Transverse colon (tissue), 4 donors: ENCODE measurements at regions not wholly inside any gene's neighbourhood (a gene's known extent, or its start where the extent isn't known, plus 50 kb on each side); places are given as distances from the start of the nearest gene placed in this dataset.

Experiments
- DNase-seq: peaks from one replicate; pipeline ENCODE4 v3.0.0-alpha.2; 2019
- H3K27ac ChIP-seq, 4 donors: fragments of 200-600 bp; sonication (generic); 2 replicates each; pipeline ENCODE4 v1.5.1; 2016 to 2018; ENCODE audit warnings: inconsistent platforms in 4 of 4
- H3K27me3 ChIP-seq: fragments of 200-600 bp; sonication (generic); 2 replicates; pipeline ENCODE4 v1.5.1; 2017; ENCODE audit warnings: inconsistent platforms
- H3K36me3 ChIP-seq, 4 donors: fragments of 200-600 bp; sonication (generic); 2 replicates each; pipeline ENCODE4 v1.5.1; 2017 to 2019; ENCODE audit warnings: inconsistent platforms in 4 of 4
- H3K4me1 ChIP-seq, 4 donors: fragments of 200-600 bp; sonication (generic); 2 replicates each; pipeline ENCODE4 v1.5.1; 2017 to 2020; ENCODE audit warnings: inconsistent platforms in 4 of 4
- H3K4me3 ChIP-seq, 4 donors: fragments of 200-600 bp; sonication (generic); 1 replicate in 1 of 4; 2 replicates in 3 of 4; pipeline versions ENCODE4 v1.5.1 to v1.6.1; 2017 to 2019; ENCODE audit warnings: inconsistent platforms in 4 of 4
- H3K9me3 ChIP-seq, 2 donors: fragments of 200-600 bp; sonication (generic); 2 replicates each; pipeline ENCODE4 v1.5.1; 2017 to 2019; ENCODE audit warnings: inconsistent platforms in 2 of 2
- CTCF ChIP-seq, 5 experiments: fragments of 200-600 bp in 3 of 5; fragments of 450-650 bp in 2 of 5; sonication (generic) in 3 of 5; IDR thresholded peaks; 1 replicate in 2 of 5; 2 replicates in 3 of 5; pipeline ENCODE4 v1.5.1; 2016 to 2017; ENCODE audit warnings: antibody characterized with exemption in 5 of 5, inconsistent platforms in 3 of 5, mild to moderate bottlenecking in 2 of 5, moderate library complexity in 1 of 5
- EP300 ChIP-seq: sonication (generic); formaldehyde crosslinking; IDR thresholded peaks from one replicate; pipeline ENCODE4 v1.6.1; 2017; ENCODE audit warnings: antibody characterized with exemption, low read depth
- POLR2A ChIP-seq: fragments of 450-650 bp; IDR thresholded peaks from one replicate; pipeline ENCODE4 v1.6.1; 2016; ENCODE audit warnings: antibody characterized with exemption, mild to moderate bottlenecking, moderate library complexity
- POLR2AphosphoS5 ChIP-seq, 3 donors: sonication (generic); formaldehyde crosslinking; IDR thresholded peaks; one replicate each; pipeline ENCODE4 v1.6.1; 2016; ENCODE audit warnings: antibody characterized with exemption in 3 of 3
- WGBS, 2 donors: methylation state at CpG; one replicate each; pipeline ENCODE4 v1.1.5; 2018; ENCODE audit warnings: low coverage in 1 of 2; 5-methylcytosine and 5-hydroxymethylcytosine counted together
- in situ Hi-C, 4 donors: fragments of 200-750 bp; cut with MboI; loops; one replicate each; pipeline versions ENCODE4 v1.15.0 to v1.15.1; 2017; ENCODE audit warnings: low sequenced_read_pairs in 3 of 4, low pct_ligation_motif_present in 1 of 4, low pct_unique_long_range_greater_than_20kb in 1 of 4
- intact Hi-C: fragments of 100-400 bp; cut with DNase I; formaldehyde crosslinking; loops from one replicate; pipeline ENCODE4 v1.15.1; 2023; ENCODE audit warnings: low total_unique reads

- Histone ChIP-seq H3K27me3 (no peaks in the 10 kb centered on the region), H3K4me1 (no peaks in the 10 kb centered on the region), H3K4me3 (no peak overlapping the region), H3K36me3 (no peaks in the 10 kb centered on the region), H3K9me3 (no peaks in the 10 kb centered on the region), H3K27ac (no peak overlapping the region)
- no peak for DNase-seq
- intact Hi-C loops = no loop called here
- WGBS, 2 donors = 50 to 80% methylated on average over 1 to 5 of the region's 5 CpGs
- TF ChIP-seq POLR2A (no peak), CTCF (IDR thresholded peaks at IDR 0.05) (no peak), POLR2AphosphoS5 (IDR thresholded peaks at IDR 0.05) (no peak), EP300 (no peak)
- in situ Hi-C loops = no loop called here
Observed at GRCh38 chr6:160851031-160851430, 140.5 kb upstream of the MAP3K4 start.

DNA sequence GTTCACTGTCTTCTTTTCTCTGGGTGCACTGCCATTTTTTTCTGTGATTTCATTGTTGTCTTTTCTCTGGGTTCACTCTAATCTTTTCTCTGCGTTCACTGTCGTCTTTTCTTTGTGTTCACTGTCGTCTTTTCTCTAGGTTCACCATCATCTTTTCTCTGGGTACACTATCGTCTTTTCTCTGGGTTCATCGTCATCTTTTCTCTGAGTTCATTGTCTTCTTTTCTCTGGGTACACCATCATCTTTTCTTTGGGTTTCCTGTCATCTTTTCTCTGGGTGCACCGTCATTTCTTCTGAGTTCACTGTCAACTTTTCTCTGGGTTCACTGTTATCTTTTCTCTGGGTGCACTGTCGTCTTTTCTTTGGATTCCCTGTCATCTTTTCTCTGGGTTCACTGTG, 137.6 kb upstream of the MAP3K4 start:
- no peaks in the 10 kb centered on the region for H3K9me3 ChIP-seq
- intact Hi-C loops (no loop called here), in situ Hi-C loops (no loop called here)
- no peaks in the 10 kb centered on the region for H3K36me3 ChIP-seq
- no peak overlapping the region for H3K27ac ChIP-seq
- no peak overlapping the region for H3K4me3 ChIP-seq
- TF ChIP-seq POLR2A (no peak), EP300 (no peak), POLR2AphosphoS5 (IDR thresholded peaks at IDR 0.05) (no peak), CTCF (IDR thresholded peaks at IDR 0.05) (no peak)
- no peaks in the 10 kb centered on the region for H3K27me3 ChIP-seq
- H3K4me1 ChIP-seq = no peaks in the 10 kb centered on the region
- WGBS, 2 donors = 81 to 84% methylated on average over 7 of the region's 7 CpGs
- no peak for DNase-seq

GRCh38 chr6:160858886-160859285, 132.7 kb upstream of the MAP3K4 start:
- WGBS, 2 donors = 88 to 91% methylated on average over 3 of the region's 3 CpGs
- no peak overlapping the region for H3K4me3 ChIP-seq
- in situ Hi-C loops = no loop called here

DNA sequence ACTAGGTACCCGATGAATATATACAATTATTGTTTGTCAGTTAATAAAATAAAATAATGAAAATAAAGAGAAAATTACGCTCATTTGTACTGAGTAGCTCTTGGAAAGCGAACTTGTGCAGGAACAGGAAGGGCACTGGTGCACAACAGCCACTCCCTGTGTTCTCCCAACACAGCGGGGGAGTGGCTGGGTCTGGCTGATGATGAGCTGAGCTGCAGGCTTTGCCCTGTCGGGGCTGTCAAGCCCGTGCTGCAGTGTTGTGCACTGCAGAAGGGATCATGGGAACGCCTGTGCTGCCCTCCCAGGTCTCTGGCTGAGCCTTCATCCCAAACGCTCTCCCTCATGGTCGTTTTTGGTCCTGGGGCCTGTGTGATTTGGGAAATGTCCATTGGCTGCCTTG, 131.7 kb upstream of the MAP3K4 start:
- no peak for TF ChIP-seq CTCF (IDR thresholded peaks at IDR 0.05)
- no peaks in the 10 kb centered on the region for H3K4me1 ChIP-seq
- no peaks in the 10 kb centered on the region for H3K27me3 ChIP-seq
- no peaks in the 10 kb centered on the region for H3K36me3 ChIP-seq
- no peaks in the 10 kb centered on the region for H3K9me3 ChIP-seq
- DNase-seq = no peak
- in situ Hi-C loops (no loop called here), intact Hi-C loops (loop anchor here (1.0 kb wide), 1 partner anchor 39 kb away; no protein-coding TSS in a partner anchor)
- 76 to 81% methylated on average over 3 to 9 of the region's 9 CpGs for WGBS, 2 donors
- no peak overlapping the region for H3K4me3 ChIP-seq
- H3K27ac ChIP-seq = no peak overlapping the region

More at GRCh38 chr6:160858886-160859285, 132.7 kb upstream of the MAP3K4 start:
- no peaks in the 10 kb centered on the region for H3K9me3 ChIP-seq
- intact Hi-C loops = loop anchor here (1.0 kb wide), 1 partner anchor 40 kb away; no protein-coding TSS in a partner anchor
- H3K36me3 ChIP-seq = no peaks in the 10 kb centered on the region
- TF ChIP-seq POLR2A (no peak), EP300 (no peak), CTCF (IDR thresholded peaks at IDR 0.05) (no peak), POLR2AphosphoS5 (IDR thresholded peaks at IDR 0.05) (no peak)
- H3K27ac ChIP-seq = no peak overlapping the region
- H3K4me1 ChIP-seq = no peaks in the 10 kb centered on the region
- no peak for DNase-seq
- no peaks in the 10 kb centered on the region for H3K27me3 ChIP-seq
